ENCODE measurements at regions not wholly inside any gene's neighbourhood (a gene's known extent, or its start where the extent isn't known, plus 50 kb on each side); places are given as distances from the start of the nearest gene placed in this dataset.
"Not testable (repeated sequence)": the region's sequence is repeated elsewhere in the genome, so short reads cannot be mapped to it uniquely, and the experiment has no call there.

- DNase-seq (ENCODE audit: low spot score) = no peak
These were observed 532.1 kb upstream of the B3GAT1 start for GRCh38 chr11:134944131-134944530.

GRCh38 chr11:134943544-134943943 lies 531.5 kb upstream of the B3GAT1 start:
- no peak for DNase-seq (ENCODE audit: low spot score)

DNA sequence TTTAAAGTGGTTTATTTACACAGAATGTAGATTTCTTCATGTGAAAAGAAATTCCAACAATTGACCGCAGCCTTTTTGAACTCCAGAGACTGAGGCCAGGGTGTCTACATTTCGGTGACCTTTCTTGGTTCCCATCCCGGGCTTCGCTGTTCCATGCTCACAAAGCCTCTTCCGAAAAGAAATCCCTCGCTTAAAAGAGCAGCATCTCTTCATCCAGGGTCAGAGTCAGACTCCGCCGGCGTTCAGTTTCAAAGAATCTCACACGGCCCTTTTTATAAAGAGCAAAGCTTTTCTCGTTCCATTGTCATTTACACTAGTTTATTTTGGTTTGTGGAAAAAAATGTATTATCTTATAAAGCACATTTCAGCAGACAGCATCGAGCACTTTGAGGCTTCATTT lies 530.6 kb upstream of the B3GAT1 start:
- no peak for DNase-seq (ENCODE audit: low spot score)

DNA sequence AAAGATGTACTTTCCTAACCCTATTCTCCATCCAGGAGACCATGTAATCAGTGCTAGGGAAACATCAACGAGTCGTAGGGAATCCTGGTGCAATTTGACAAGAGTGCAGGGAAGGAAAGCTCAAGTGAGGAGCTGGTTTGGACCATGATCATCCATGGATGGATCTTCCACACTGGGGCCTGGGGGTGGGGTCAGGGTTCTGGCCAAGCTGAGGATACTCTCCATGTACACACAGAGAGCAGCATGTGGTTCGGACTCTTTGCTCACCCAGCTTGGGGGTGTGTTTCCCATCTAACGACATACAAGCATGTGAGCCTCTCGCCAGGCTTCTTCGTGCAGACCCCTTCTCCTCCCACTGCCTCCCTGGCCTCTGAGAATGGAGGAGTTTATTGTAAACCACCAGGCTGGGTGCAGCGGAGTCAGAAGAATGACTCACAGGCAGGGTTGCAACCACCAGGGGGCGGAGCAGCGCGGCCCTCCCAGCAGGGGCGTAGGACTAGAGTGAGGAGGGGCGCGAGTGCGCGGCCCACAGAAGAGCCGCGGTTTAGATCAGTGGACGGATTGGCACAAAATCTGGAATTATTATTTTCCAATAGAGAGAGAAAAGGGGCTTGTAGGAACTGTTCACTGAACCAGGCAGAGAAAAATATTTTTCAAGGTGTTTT lies 530.0 kb upstream of the B3GAT1 start:
- not testable (repeated sequence) for DNase-seq (ENCODE audit: low spot score)

DNA sequence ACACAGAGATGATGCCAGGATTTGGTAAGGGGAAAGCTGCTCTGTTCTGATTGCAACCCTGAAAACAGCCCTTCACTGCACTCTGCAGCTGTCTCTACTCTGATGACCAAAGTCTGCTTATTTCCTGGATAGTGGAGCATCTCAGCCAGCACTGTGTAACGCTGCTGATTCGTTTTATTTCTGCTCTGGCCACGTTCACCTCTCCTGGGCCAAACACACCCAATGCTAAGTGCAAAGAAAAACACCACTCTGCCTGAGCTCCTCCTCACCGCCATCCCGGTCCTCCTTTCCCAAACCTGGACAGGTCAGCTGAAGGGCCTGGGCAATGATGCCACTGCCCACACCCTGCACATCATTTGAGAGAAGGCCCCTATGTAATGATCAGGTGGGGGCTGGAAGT lies 529.3 kb upstream of the B3GAT1 start:
- no peak for DNase-seq (ENCODE audit: low spot score)

- DNase-seq (ENCODE audit: low spot score) = no peak
These were observed 528.5 kb upstream of the B3GAT1 start for GRCh38 chr11:134940441-134941126.

- DNase-seq (ENCODE audit: low spot score) = no peak
These were observed 527.9 kb upstream of the B3GAT1 start for GRCh38 chr11:134939905-134940304.

- no peak for DNase-seq (ENCODE audit: low spot score)
These were observed 527.0 kb upstream of the B3GAT1 start for GRCh38 chr11:134939031-134939430.

GRCh38 chr11:134938212-134938611 lies 526.2 kb upstream of the B3GAT1 start:
- no peak for DNase-seq (ENCODE audit: low spot score)

- DNase-seq (ENCODE audit: low spot score) = not testable (repeated sequence)
These were observed 525.2 kb upstream of the B3GAT1 start for GRCh38 chr11:134937193-134937592.

DNA sequence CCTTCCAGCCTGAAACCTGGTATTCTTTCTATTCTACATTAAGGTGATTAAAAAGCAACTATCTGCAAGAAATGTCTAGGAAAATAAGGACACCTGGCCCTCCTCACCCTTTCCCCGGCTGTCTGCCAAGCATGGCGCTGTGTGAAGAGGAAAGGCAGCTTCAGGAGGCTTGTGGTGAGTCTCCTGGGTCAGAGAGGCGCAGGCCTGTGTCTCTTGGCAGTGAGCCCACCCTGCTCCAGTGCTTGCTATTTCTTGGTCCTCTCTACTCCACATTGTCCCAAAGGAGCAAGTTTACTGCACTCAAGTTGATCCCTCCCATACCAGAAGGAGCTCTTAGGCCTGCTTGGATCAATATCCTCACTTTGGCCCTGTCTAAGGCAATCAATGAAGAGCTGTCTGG lies 520.7 kb upstream of the B3GAT1 start:
- DNase-seq (ENCODE audit: low spot score) = no peak

GRCh38 chr11:134925432-134925831 lies 513.4 kb upstream of the B3GAT1 start:
- no peak for DNase-seq (ENCODE audit: low spot score)

DNA sequence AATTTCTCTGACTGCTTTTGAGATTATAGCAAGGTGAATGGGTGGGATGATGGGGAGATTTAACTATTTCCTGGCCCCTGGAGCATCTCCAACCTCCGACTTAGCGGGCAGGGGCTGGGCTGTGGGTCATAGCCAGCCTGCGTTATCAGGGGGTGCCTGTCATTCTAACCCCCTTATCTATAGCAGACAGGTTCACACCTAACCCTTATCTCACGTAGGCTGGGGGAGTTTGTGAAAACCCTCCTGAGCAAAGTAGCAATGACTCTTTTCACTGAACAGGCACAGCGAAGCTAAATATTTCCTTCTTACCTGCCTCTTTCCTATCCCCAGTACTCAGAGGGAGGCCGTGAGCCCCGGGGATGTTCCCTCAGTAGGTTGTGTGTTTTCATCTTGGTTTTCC lies 511.4 kb upstream of the B3GAT1 start:
- no peak for DNase-seq (ENCODE audit: low spot score)

GRCh38 chr11:134921938-134922337 lies 509.9 kb upstream of the B3GAT1 start:
- DNase-seq (ENCODE audit: low spot score) = no peak

DNA sequence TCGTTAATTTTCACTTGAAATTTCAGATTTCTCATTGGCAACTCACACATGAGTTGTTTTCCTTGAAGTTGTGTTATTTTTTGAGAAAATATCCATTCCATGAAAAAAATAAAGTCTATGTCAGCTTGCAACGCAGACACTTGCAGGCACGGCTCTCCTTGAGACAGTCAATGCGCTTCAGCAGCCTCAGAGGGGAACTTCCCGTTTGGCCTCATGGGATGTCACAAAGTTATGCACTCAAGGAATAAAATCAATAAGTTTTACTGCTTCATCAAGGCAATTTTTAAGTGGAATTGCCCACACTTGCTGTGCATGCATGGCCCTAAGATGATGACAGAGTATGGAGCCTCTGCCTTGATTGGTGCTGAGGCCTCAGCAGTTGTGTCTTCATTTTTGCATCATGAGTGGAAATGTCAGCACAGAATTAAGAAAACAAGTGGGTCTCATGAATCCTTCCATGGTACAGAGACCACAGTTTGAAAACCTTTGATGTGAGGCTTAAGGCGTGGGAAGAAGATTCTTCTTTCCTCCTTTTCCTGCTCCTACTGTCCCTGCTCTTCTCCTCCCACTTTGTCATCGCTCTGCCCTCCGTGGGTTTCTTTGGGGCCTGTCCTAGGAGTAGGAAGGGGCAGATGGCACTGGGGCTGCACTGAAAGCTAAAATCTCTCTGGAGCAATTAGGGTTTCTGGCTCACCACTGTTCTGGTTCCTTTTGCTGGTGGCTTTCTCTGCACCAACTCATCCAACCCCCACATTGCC lies 509.0 kb upstream of the B3GAT1 start:
- no peak for DNase-seq (ENCODE audit: low spot score)

DNA sequence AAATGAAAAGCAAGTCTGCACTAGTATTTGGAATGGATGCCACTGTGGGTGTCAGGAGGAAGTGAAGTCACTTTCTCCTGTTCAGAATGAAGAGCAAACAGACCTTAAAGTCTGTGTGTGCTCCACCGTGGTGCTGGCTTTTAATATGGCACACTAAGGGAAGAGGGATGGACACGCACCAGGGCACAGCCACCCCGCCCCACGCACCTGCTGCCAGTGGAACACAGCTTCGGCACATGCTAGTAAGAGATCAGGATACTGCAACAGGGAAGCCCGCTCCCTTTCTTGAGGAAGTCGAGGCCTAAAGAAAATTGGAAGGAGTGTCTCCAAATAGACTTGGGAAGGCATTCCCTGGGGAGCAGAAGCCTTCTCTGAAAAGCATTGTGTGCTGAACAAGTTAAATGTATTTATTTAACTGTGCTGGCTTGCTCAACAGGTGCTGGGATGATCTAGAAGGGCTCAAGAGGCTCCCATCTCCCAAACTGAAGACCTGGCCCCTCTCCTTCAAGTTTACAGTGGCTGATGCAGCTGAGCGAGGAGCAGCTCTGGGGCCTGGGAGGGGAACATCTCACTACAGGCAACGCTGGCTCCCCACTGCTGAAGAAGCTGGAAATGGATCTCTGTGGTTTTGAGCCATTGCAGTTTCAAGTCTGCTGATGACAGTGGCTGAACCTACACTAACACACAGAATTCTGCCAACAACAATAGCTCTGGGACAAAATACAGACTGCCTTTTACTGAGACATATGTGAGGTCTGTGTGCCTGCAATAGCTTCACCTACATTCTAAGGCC lies 504.6 kb upstream of the B3GAT1 start:
- no peak for DNase-seq (ENCODE audit: low spot score)

DNA sequence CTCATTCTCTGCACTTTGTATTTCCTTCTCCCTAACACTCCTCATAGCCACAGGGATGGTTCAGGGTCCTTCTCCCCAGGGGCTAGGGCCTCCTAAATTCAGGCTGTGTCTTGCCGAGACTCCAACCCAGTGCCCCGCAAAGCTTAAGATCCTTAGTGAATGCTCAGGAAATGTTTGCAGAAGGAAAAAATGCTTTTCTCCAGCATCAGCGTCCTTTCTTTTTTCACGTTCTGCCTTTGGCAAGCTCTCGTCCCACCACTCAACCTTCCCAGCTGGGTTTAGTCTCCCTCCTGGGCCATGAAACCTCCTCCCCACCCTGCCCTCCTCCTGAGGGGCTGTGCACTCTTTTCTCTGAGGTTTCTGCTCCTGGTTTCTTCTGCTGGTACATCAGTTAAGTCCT lies 503.8 kb upstream of the B3GAT1 start:
- no peak for DNase-seq (ENCODE audit: low spot score)

DNA sequence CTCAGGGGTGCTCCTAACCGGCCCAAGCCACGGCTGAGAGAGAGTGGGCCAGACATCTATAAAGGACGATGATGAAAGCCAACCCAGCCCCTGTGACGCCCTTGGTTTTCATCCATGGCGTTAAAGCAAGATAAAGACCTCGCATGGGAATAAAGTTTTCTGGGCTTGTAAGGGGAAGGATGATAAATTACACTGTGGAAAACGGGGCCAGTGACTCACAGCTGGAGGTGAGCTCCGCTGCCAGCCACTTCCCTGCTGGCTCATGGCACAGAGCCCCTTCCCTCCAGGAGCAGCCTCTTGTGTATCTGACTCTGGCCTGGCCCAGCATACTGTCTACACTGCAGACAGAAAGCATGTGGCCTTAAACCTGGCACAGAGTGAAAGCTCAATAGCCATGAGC lies 503.2 kb upstream of the B3GAT1 start:
- DNase-seq (ENCODE audit: low spot score) = peak; percentile 2

DNA sequence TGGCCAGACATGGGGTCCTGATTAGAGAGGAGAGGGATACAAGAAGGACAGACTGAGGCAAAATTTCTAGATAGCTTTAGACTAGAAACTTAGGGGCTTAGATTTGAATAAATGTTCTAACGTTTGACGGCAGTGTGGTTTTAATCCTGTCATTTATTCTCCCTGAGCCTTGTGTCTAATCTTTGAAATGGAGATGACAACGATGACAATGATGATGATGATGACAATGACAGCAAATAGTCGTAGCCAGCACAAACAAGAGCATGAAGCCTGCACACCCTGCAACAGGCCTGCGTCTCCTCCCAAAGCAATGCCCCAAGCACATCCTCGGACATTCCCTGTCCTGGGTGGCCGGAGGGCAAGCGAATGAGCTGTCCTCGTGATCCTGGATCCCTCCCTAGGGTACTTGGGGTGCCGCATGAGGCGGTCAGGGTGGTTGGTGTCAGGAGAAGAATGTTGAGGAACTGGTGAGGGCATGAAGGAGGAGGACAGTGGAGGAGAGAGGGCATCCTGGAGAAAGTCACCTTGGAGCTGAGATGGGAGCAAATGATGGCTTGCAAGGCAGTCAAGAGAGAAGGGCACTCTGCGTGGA lies 502.1 kb upstream of the B3GAT1 start:
- DNase-seq (ENCODE audit: low spot score) = no peak

GRCh38 chr11:134913391-134913790 lies 501.3 kb upstream of the B3GAT1 start:
- DNase-seq (ENCODE audit: low spot score) = no peak

- DNase-seq (ENCODE audit: low spot score) = no peak
These were observed 499.6 kb upstream of the B3GAT1 start for GRCh38 chr11:134911514-134912180.
